ENCODE measurements at regions not wholly inside any gene's neighbourhood (a gene's known extent, or its start where the extent isn't known, plus 50 kb on each side); places are given as distances from the start of the nearest gene placed in this dataset.

GRCh38 chr12:114974333-114974732 is 290.4 kb upstream of the TBX3 start:
- TF ChIP-seq MAX (IDR thresholded peaks at IDR 0.05; ENCODE audit: insufficient read depth, insufficient read length) (no peak), JUN (IDR thresholded peaks at IDR 0.05; ENCODE audit: borderline replicate concordance, insufficient read depth, insufficient read length, low read depth) (no peak), EZH2 (IDR thresholded peaks at IDR 0.05; ENCODE audit: borderline replicate concordance, low read depth, low read length, severe bottlenecking) (no peak), GATA2 (IDR thresholded peaks at IDR 0.05; ENCODE audit: insufficient read depth, insufficient read length, low read depth, low read length) (no peak)
- DNase-seq (ENCODE audit: low read depth, low spot score) (no peak), FAIRE-seq (no peak)
- ChIA-PET CTCF (no interaction called here), POLR2A (no interaction called here)
- Histone ChIP-seq H2AFZ (ENCODE audit: low read depth, low read length) (no peak overlapping the region), H3K4me2 (ENCODE audit: insufficient read depth, low read length) (no peak overlapping the region), H3K36me3 (ENCODE audit: control insufficient read depth in 2 of 2, extremely low read depth in 1 of 2, insufficient read depth in 2 of 2, low read length in 2 of 2) (no peaks in the 10 kb centered on the region), H3K9me1 (replicated peaks; ENCODE audit: control insufficient read depth, extremely low read depth, insufficient read depth, low read length) (no peaks in the 10 kb centered on the region), H3K9ac (replicated peaks; ENCODE audit: extremely low read depth, insufficient read depth, low read length) (no peak overlapping the region), H3K9me3 (replicated peaks; ENCODE audit: control insufficient read depth, insufficient read depth, low read length) (no peaks in the 10 kb centered on the region), H3K27me3 (ENCODE audit: control insufficient read depth in 2 of 2, insufficient read depth in 2 of 2, low read length in 2 of 2) (no peaks in the 10 kb centered on the region), H4K20me1 (replicated peaks; ENCODE audit: control insufficient read depth, extremely low read depth, insufficient read depth, low read length) (no peaks in the 10 kb centered on the region), H3K4me3 (replicated peaks in 1 of 3; ENCODE audit: insufficient read depth in 1 of 3, low read depth in 1 of 3, low read length in 3 of 3) (no peak overlapping the region), H3K27ac (ENCODE audit: insufficient read depth, low read depth, low read length) (no peak overlapping the region), H3K79me2 (ENCODE audit: control insufficient read depth, insufficient read depth, low read length) (no peaks in the 10 kb centered on the region), H3K4me1 (ENCODE audit: control insufficient read depth, extremely low read depth, insufficient read depth, low read length) (no peaks in the 10 kb centered on the region)
- dilution Hi-C loops (cut with MboI; ENCODE audit: extremely low pct_ligation_motif_present, low sequenced_read_pairs) = no loop called here
- intact Hi-C loops (cut with micrococcal nuclease) = no loop called here
- no TSS peak for BruUV-seq (replicated peaks)

GRCh38 chr12:114968727-114969126 is 284.8 kb upstream of the TBX3 start:
- ChIA-PET POLR2A (no interaction called here), CTCF (no interaction called here)
- H3K9me1 ChIP-seq (replicated peaks; ENCODE audit: control insufficient read depth, extremely low read depth, insufficient read depth, low read length) = no peaks in the 10 kb centered on the region
- TF ChIP-seq JUN (IDR thresholded peaks at IDR 0.05; ENCODE audit: borderline replicate concordance, insufficient read depth, insufficient read length, low read depth) (no peak), POLR2AphosphoS5 (IDR thresholded peaks at IDR 0.05; ENCODE audit: insufficient read depth, low read depth, low read length) (no peak), CTCF (IDR thresholded peaks at IDR 0.05; ENCODE audit: extremely low read depth in 1 of 2, insufficient read depth in 1 of 2, low read depth in 1 of 2, low read length in 2 of 2) (no peak), GATA2 (IDR thresholded peaks at IDR 0.05; ENCODE audit: insufficient read depth, insufficient read length, low read depth, low read length) (no peak), FOS (IDR thresholded peaks at IDR 0.05; ENCODE audit: borderline replicate concordance, insufficient read depth, low read length) (no peak), MYC (IDR thresholded peaks at IDR 0.05; ENCODE audit: low read depth, low read length) (no peak), EZH2 (IDR thresholded peaks at IDR 0.05; ENCODE audit: borderline replicate concordance, low read depth, low read length, severe bottlenecking) (no peak), POLR2A (IDR thresholded peaks at IDR 0.05; ENCODE audit: low read depth, low read length) (no peak), MAX (IDR thresholded peaks at IDR 0.05; ENCODE audit: insufficient read depth, insufficient read length) (no peak)
- H2AFZ ChIP-seq (ENCODE audit: low read depth, low read length) = no peak overlapping the region
- intact Hi-C loops (cut with micrococcal nuclease) = no loop called here
- BruUV-seq (replicated peaks) = no TSS peak
- no peaks in the 10 kb centered on the region for H3K4me1 ChIP-seq (ENCODE audit: control insufficient read depth, extremely low read depth, insufficient read depth, low read length)
- no peaks in the 10 kb centered on the region for H3K79me2 ChIP-seq (ENCODE audit: control insufficient read depth, insufficient read depth, low read length)
- H3K27me3 ChIP-seq (ENCODE audit: control insufficient read depth in 2 of 2, insufficient read depth in 2 of 2, low read length in 2 of 2) = no peaks in the 10 kb centered on the region
- FAIRE-seq (no peak), DNase-seq (ENCODE audit: low read depth, low spot score) (no peak)
- H3K36me3 ChIP-seq (ENCODE audit: control insufficient read depth in 2 of 2, extremely low read depth in 1 of 2, insufficient read depth in 2 of 2, low read length in 2 of 2) = no peaks in the 10 kb centered on the region
- dilution Hi-C loops (cut with MboI; ENCODE audit: extremely low pct_ligation_motif_present, low sequenced_read_pairs) = no loop called here
- no peak overlapping the region for H3K27ac ChIP-seq (ENCODE audit: insufficient read depth, low read depth, low read length)
- no peak overlapping the region for H3K9ac ChIP-seq (replicated peaks; ENCODE audit: extremely low read depth, insufficient read depth, low read length)
- no peak overlapping the region for H3K4me2 ChIP-seq (ENCODE audit: insufficient read depth, low read length)
- no peak overlapping the region for H3K4me3 ChIP-seq (replicated peaks in 1 of 3; ENCODE audit: insufficient read depth in 1 of 3, low read depth in 1 of 3, low read length in 3 of 3)
- no peaks in the 10 kb centered on the region for H3K9me3 ChIP-seq (replicated peaks; ENCODE audit: control insufficient read depth, insufficient read depth, low read length)
- H4K20me1 ChIP-seq (replicated peaks; ENCODE audit: control insufficient read depth, extremely low read depth, insufficient read depth, low read length) = no peaks in the 10 kb centered on the region

All from endothelial cell of umbilical vein (primary cell).